HG03460 (cell line): ENCODE measurements at regions not wholly inside any gene's neighbourhood (a gene's known extent, or its start where the extent isn't known, plus 50 kb on each side); places are given as distances from the start of the nearest gene placed in this dataset.
A peak's percentile ranks its signal among the peaks of the same experiment; 100 is the strongest.
"Not testable (repeated sequence)": the region's sequence is repeated elsewhere in the genome, so short reads cannot be mapped to it uniquely, and the experiment has no call there.

Experiments used
- ATAC-seq: cut with Tn5 transposase; IDR thresholded peaks from one replicate; pipeline ENCODE4 v1.9.1; 2021; ENCODE audit not compliant: unreplicated experiment

DNA sequence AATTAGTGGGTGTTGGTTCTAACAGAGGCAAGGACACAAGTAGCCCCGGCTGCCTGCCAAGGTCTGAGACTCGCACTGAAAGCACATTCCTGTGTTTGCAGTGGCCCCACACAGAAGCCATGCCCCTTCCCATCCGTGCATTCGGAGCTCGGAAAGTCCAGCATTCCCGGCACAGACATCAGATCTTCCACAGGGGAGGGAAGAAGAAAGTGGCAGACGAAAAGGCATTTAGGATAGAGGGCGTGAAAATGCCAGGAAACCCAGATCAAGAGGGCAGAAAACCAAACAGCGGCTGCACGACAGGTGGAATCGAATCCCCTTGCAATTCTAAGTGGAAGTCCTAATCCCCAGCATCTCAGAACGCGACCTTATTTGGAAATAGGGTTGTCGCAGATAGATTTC is 105.5 kb upstream of the ASB18 start:
- ATAC-seq = no peak

DNA sequence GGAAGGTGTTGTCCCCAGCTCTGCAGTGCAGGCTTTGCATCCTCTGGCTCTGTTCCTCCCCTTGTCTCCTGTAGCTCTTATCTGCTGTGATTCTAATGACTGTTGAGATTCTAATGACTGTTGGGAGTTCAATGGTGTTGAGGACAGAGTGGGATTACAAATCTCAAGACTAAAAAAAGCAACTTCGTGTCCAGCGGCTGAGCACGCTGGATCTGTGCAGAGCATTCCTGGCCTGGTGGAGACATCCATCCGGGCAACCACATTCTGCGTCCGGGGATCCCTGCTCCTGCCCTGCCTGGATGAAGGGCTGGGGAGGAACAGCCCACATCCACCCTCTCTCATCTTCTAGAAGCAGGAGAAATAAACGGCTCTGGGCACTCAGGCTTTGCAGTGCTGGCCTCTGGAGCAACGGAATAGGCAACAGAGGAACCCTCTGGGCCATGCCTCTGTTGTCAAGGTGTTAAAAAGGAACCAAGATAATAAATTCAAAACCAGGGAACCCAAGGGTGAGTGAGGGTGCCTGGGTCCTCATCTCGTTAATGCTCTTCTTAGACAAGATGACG is 106.7 kb upstream of the ASB18 start:
- ATAC-seq = no peak

DNA sequence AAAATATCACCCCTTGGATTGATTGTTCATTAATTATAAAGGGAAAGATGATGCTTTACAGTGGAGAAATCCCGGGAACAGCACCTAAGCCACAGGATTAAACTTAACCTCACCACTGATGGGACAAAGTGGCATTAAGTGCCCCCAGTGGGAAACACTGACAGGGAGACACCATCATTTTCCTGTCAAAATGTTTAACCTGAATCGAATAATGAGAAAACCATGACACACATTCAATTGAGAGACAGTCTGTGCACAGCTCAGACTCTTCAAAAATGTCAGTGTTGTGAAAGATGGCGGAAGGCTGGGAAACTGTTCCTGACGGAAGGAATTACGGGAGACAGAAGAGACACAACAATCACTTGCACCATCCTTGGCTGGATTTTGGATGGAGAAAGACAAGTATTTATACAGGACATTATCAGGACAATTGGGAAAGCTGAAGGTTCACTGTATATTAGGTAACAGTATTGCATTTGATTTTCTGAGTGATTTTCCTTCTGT is 111.8 kb upstream of the ASB18 start:
- ATAC-seq = no peak

- ATAC-seq = no peak
Measured at GRCh38 chr2:236376566-236377244, 112.5 kb upstream of the ASB18 start.

DNA sequence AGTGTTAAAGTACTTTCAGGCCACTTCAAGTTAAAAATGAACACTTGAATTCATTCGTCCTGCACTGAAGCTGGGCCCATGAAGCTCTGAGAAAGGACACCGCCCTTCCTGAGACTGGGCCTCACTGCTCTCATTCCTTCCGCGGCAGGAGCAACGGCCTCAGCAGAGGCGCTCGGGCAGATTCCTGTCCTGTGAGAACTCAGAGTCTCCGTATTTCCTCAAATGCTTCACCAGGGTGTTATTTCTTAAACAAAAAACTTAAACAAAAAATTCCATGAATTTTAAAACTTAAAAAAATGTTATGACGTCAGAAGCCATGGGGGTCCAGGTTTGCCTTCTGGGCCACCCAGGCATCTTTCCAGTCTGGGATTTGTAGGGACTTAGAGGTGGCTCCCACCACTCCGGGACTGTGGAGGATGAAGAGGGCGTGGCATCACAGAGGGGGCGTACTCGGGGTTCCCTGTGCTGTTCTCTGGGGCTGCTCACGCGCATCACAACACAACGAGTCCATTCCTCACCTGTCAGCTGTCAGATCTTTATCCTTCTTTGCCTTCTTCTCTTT is 115.9 kb upstream of the ASB18 start:
- ATAC-seq = no peak

DNA sequence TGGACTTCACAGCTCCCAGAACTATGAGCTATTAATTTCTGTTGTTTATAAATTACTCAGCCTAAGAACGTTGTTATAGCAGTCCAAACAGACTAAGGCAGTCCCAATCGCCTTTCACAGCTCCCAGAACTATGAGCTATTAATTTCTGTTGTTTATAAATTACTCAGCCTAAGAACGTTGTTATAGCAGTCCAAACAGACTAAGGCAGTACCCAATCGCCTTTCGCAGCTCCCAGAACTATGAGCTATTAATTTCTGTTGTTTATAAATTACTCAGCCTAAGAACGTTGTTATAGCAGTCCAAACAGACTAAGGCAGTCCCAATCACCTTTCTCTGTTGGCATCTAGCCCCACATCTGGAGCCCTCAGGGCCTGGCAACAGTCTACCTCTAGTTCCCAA is 117.0 kb upstream of the ASB18 start:
- not testable (repeated sequence) for ATAC-seq

DNA sequence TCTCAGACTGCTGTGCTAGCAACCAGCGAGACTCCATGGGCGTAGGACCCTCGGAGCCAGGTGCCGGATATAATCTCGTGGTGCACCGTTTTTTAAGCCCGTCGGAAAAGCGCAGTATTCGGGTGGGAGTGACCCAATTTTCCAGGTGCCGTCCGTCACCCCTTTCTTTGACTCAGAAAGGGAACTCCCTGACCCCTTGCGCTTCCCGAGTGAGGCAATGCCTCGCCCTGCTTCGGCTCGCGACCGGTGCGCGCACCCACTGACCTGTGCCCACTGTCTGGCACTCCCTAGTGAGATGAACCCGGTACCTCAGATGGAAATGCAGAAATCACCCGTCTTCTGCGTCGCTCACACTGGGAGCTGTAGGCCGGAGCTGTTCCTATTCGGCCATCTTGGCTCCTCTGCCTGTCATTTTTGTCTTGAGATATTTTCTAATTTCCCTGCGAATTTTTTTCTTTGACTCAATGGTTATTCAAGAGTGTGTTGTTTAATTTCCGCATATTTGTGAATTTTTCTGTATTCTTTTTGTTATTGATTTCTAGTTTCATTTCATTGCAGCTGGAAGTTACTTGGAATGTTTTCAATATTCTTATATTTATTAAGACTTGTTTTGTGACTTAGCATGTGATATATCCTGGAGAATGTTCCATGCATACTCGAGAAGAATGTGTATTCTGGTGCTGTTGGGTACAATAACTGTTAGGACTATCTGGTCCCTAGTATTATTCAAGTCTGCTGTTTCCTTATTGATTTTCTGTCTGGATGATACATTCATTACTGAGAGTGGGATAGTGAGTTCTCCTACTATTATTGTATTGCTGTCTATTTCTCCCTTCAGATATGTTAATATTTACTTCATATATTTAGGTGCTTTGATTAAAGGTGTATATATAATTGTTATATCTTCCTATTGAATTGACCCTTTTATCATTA is 125.3 kb upstream of the ASB18 start:
- not testable (repeated sequence) for ATAC-seq

- ATAC-seq = no peak
Measured at GRCh38 chr2:236393101-236393500, 128.9 kb upstream of the ASB18 start.

DNA sequence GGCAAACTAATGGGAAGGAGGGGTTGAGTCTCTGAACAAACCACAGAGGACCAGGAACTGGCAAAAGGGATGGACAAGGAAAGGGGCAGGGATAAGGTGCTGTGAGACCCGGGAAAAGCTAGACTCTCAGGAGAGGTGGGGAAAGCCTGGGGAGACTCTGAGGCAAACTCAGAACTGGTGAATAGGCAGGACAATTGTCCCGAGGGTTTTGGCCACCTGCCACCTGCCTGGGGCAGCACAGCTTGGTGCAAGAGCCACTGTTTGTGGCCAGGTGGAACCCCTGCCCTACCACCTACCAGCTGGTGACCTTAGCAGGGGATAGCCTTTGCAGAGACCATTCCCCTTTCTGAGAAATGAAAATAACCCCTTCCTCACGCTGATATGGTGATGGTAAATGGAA is 129.4 kb upstream of the ASB18 start:
- ATAC-seq = no peak

GRCh38 chr2:236394571-236394970 is 130.4 kb upstream of the ASB18 start:
- no peak for ATAC-seq

GRCh38 chr2:236395067-236395466 is 130.9 kb upstream of the ASB18 start:
- ATAC-seq = no peak

DNA sequence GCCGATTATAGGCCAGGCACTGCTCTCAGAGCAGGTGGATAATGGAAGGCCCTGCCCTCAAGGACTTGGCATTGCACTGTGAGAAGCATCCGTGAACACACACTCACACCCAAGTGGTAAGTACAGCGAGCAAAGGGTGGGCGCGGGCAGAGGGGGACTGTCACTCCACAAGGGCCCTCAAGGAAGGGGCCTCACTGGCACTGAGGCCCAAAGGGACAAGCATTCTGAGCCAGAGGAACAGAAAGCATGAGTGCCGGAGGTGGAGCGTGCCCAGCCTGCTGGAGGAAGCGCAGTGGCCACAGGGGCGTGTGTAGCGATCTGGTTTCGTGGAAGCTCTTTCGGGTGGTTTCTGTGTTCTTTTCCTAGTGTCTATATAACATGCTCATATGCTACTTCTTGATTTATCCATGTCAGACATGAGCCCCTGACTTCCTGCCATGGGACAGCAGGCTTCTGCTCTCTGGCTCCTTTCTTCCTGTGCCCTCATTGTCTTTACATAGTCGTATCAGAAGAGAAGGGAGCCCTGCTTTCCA is 132.7 kb upstream of the ASB18 start:
- no peak for ATAC-seq

DNA sequence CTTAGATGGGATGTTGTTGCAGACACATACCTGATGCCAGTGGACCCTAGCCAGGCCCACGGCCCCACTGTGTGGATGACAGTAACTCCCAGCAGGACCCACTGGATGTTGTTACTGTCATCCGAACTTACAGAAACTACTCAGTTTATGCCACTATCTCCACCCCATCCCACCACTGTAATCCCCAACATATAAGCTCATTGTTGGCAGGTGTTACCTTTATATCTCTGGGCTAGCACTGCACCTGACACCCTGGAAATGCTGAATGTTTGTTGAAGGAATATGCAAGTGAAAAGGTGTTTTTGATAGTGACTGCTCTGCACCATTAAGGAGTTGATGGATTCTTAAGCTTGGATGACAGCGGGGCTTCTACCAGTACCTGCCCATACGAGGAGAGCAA is 133.5 kb upstream of the ASB18 start:
- no peak for ATAC-seq

DNA sequence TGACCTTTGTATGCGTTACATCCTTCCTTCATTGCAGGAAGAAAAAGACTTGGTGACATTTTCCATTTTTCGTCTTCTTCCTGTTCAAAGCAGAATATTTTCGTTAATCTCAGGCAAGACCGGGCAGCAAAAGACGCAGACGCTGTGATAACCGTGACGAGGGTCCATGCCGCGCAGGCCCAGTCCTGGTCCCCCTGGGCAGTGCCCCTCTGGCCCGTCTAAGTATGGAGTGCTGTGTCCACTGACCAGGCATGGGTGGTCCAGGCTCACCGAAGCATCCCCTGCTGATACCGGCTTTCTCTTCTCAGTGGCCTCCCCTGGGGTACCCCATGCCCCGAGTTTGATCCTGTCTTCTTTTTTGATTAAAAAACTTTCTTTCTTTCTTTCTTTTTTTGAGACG is 135.2 kb upstream of the ASB18 start:
- ATAC-seq = no peak

DNA sequence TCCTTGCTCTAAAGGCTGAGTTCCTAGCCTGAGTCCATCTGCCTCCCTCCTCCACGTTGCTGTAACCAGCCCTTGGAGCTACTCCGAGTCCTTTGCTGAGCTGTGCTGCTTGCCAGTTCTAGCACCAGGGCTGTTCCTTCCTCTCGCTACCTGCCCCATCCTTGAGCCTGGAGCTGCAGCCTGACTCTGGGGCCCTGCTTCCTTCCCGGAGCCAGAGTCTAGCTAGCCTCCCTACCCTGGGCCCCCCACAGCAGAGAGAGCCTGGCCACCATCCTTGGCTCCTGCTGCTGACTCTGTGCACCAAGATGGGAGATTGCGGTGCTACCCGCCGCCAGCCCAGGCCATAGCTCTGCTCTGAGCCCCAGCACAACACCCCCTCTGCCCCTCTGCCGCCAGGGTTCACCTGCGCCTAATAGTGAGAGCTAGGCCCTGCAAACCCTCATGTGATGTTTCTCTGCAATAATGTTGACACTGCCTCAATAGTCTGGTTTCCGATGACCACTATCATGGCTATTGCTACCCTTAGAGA is 135.9 kb upstream of the ASB18 start:
- ATAC-seq = no peak

GRCh38 chr2:236400594-236401360 is 136.6 kb upstream of the ASB18 start:
- ATAC-seq = no peak

DNA sequence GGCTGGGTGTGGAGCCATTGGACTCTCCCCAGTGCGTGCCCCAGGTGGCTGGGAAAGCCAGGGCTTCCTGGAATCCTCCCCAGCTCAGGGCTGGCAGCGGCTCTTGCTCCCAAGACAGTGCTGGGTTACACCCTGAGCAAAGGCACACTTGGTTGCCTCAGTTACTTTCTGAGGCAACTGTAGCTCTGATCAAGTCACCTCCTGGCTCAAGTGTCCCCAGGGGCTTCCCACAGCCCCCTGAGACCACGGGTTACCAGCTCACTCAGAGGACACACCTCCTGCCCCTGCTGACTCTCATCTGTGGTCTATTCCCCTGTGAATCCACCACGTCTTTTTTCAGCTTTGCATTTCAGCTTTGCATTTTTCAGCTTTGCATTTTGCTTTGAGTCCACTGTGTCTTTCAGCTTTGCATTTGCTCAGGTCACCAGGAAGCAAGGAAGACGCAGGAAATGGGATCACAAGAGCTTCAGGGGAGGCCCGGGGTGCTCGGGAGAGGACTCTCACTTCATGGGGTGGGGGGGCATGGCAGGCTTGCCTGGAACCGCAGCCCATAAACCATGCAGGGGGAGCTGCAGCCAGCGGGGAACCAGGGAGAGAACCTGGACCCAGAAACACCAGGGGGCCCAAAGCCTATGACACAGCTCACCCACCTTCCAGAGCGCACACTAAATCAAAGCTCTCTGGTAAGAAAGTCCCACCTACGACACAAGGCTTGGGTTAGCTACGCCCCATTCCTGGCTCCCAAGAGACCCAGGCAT is 138.0 kb upstream of the ASB18 start:
- ATAC-seq = peak; percentile 57

- no peak for ATAC-seq
Measured at GRCh38 chr2:236403125-236403524, 138.9 kb upstream of the ASB18 start.

GRCh38 chr2:236403811-236404210 is 139.6 kb upstream of the ASB18 start:
- ATAC-seq = no peak

DNA sequence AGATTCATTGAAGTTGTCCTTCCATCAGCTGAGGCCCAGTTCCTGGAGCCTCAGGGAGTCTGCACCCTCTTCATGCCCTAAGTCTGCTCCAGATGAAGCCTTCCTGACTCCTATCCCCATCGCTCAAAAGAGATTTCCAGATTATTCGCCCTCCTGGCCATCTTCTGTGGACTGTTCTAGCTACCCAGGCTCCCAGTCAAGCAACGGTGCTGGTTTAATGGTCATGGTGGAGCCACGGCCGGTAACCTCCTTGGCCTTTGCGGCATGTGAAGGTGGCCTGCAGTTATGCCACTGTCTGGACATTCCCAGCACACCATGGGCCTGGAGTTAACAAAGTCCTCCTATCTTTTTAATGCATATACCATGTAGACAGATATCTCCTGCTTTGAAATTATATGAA is 140.1 kb upstream of the ASB18 start:
- ATAC-seq = no peak
